T-helper 1 cell treated with Interleukin-12 subunit alpha and Interleukin-12 subunit beta and Interleukin-4 antibody, amounts not matched to agents 30 μg/mL and 1 μg/mL, for 36 hours (primary cell): ENCODE measurements at regions not wholly inside any gene's neighbourhood (a gene's known extent, or its start where the extent isn't known, plus 50 kb on each side); places are given as distances from the start of the nearest gene placed in this dataset.

Experiments
- H3K27ac Mint-ChIP-seq: one replicate; pipeline ENCODE4 v1.8.0; 2021; ENCODE audit warnings: mild to moderate bottlenecking, mixed read lengths
- H3K27me3 Mint-ChIP-seq: one replicate; pipeline ENCODE4 v1.8.0; 2021; ENCODE audit warnings: low read depth, mixed read lengths
- H3K36me3 Mint-ChIP-seq: one replicate; pipeline ENCODE4 v1.8.0; 2021; ENCODE audit warnings: low read depth, mixed read lengths
- H3K4me1 Mint-ChIP-seq: one replicate; pipeline ENCODE4 v1.8.0; 2021; ENCODE audit warnings: low read depth, mixed read lengths
- H3K4me3 Mint-ChIP-seq: one replicate; pipeline ENCODE4 v1.8.0; 2021; ENCODE audit warnings: mild to moderate bottlenecking, moderate library complexity, mixed read lengths
- H3K9me3 Mint-ChIP-seq: one replicate; pipeline ENCODE4 v1.8.0; 2021; ENCODE audit warnings: mixed read lengths

GRCh38 chr6:140062043-140063020, 687.9 kb upstream of the CITED2 start:
- Mint-ChIP-seq H3K4me1 (no peaks in the 10 kb centered on the region), H3K4me3 (no peak overlapping the region), H3K36me3 (no peaks in the 10 kb centered on the region), H3K9me3 (no peaks in the 10 kb centered on the region), H3K27ac (no peak overlapping the region), H3K27me3 (no peaks in the 10 kb centered on the region)

- Mint-ChIP-seq H3K4me3 (no peak overlapping the region), H3K9me3 (no peaks in the 10 kb centered on the region), H3K27ac (no peak overlapping the region), H3K27me3 (no peaks in the 10 kb centered on the region), H3K4me1 (no peaks in the 10 kb centered on the region), H3K36me3 (no peaks in the 10 kb centered on the region)
These were observed 686.9 kb upstream of the CITED2 start for GRCh38 chr6:140061110-140062042.

GRCh38 chr6:140059947-140060346, 685.5 kb upstream of the CITED2 start:
- Mint-ChIP-seq H3K4me1 (no peaks in the 10 kb centered on the region), H3K27me3 (no peaks in the 10 kb centered on the region), H3K36me3 (no peaks in the 10 kb centered on the region), H3K4me3 (no peak overlapping the region), H3K27ac (no peak overlapping the region), H3K9me3 (no peaks in the 10 kb centered on the region)

GRCh38 chr6:140058863-140059262, 684.4 kb upstream of the CITED2 start:
- Mint-ChIP-seq H3K4me1 (no peaks in the 10 kb centered on the region), H3K4me3 (no peak overlapping the region), H3K36me3 (no peaks in the 10 kb centered on the region), H3K9me3 (no peaks in the 10 kb centered on the region), H3K27me3 (no peaks in the 10 kb centered on the region), H3K27ac (no peak overlapping the region)

GRCh38 chr6:140052736-140053729, 678.6 kb upstream of the CITED2 start:
- Mint-ChIP-seq H3K4me3 (no peak overlapping the region), H3K27ac (no peak overlapping the region), H3K9me3 (no peaks in the 10 kb centered on the region), H3K4me1 (no peaks in the 10 kb centered on the region), H3K36me3 (no peaks in the 10 kb centered on the region), H3K27me3 (no peaks in the 10 kb centered on the region)

- H3K27me3 Mint-ChIP-seq: no peaks in the 10 kb centered on the region
These were observed 677.4 kb upstream of the CITED2 start for GRCh38 chr6:140051521-140052512.

GRCh38 chr6:140050101-140050995, 675.9 kb upstream of the CITED2 start:
- H3K27me3 Mint-ChIP-seq: no peaks in the 10 kb centered on the region
- no peaks in the 10 kb centered on the region for H3K36me3 Mint-ChIP-seq
- H3K4me1 Mint-ChIP-seq: no peaks in the 10 kb centered on the region
- no peak overlapping the region for H3K27ac Mint-ChIP-seq
- no peaks in the 10 kb centered on the region for H3K9me3 Mint-ChIP-seq
- no peak overlapping the region for H3K4me3 Mint-ChIP-seq

More at GRCh38 chr6:140051521-140052512, 677.4 kb upstream of the CITED2 start:
- Mint-ChIP-seq H3K36me3 (no peaks in the 10 kb centered on the region), H3K27ac (no peak overlapping the region), H3K9me3 (no peaks in the 10 kb centered on the region), H3K4me1 (no peaks in the 10 kb centered on the region), H3K4me3 (no peak overlapping the region)

GRCh38 chr6:140049251-140049650, 674.8 kb upstream of the CITED2 start:
- H3K36me3 Mint-ChIP-seq: no peaks in the 10 kb centered on the region
- H3K27ac Mint-ChIP-seq: no peak overlapping the region
- no peaks in the 10 kb centered on the region for H3K9me3 Mint-ChIP-seq
- H3K27me3 Mint-ChIP-seq: no peaks in the 10 kb centered on the region
- H3K4me3 Mint-ChIP-seq: no peak overlapping the region
- no peaks in the 10 kb centered on the region for H3K4me1 Mint-ChIP-seq

GRCh38 chr6:140048202-140048790, 673.8 kb upstream of the CITED2 start:
- Mint-ChIP-seq H3K27me3 (no peaks in the 10 kb centered on the region), H3K27ac (no peak overlapping the region)

GRCh38 chr6:140047321-140047720, 672.9 kb upstream of the CITED2 start:
- H3K9me3 Mint-ChIP-seq: no peaks in the 10 kb centered on the region
- no peaks in the 10 kb centered on the region for H3K27me3 Mint-ChIP-seq
- no peaks in the 10 kb centered on the region for H3K36me3 Mint-ChIP-seq
- no peak overlapping the region for H3K4me3 Mint-ChIP-seq
- H3K4me1 Mint-ChIP-seq: no peaks in the 10 kb centered on the region
- no peak overlapping the region for H3K27ac Mint-ChIP-seq

More at GRCh38 chr6:140048202-140048790, 673.8 kb upstream of the CITED2 start:
- H3K9me3 Mint-ChIP-seq: no peaks in the 10 kb centered on the region
- no peaks in the 10 kb centered on the region for H3K36me3 Mint-ChIP-seq
- no peak overlapping the region for H3K4me3 Mint-ChIP-seq
- no peaks in the 10 kb centered on the region for H3K4me1 Mint-ChIP-seq

- no peaks in the 10 kb centered on the region for H3K9me3 Mint-ChIP-seq
- H3K27ac Mint-ChIP-seq: no peak overlapping the region
- no peaks in the 10 kb centered on the region for H3K4me1 Mint-ChIP-seq
- H3K4me3 Mint-ChIP-seq: no peak overlapping the region
- no peaks in the 10 kb centered on the region for H3K36me3 Mint-ChIP-seq
- no peaks in the 10 kb centered on the region for H3K27me3 Mint-ChIP-seq
These were observed 671.7 kb upstream of the CITED2 start for GRCh38 chr6:140046016-140046632.
